ENCODE measurements at regions not wholly inside any gene's neighbourhood (a gene's known extent, or its start where the extent isn't known, plus 50 kb on each side); places are given as distances from the start of the nearest gene placed in this dataset.

DNA sequence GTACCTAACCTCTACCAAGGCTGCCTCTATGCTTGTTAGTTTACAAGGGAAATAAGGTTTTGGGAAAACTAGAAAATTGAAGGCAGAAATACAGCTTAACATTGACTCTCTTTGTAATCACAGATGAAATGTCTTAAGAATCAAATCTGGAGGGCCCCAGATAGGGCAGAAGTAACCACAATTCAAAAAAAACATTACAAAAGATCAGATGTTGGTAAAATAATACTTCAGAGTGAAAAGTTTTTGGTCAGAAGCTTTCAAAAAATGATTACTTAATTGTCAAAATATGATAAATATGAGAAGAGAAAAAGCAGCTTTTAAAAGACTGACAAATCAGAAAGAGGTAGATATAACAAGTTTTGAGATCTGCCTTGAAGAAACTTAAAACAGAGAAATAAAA, 425.1 kb upstream of the NECTIN3 start:
- Histone ChIP-seq H3K9me3 (ENCODE audit: control insufficient read depth, low read depth, low read length) (no peaks in the 10 kb centered on the region), H4K8ac (replicated peaks; ENCODE audit: insufficient read length, low read depth, low read length) (no peak overlapping the region), H3K4ac (ENCODE audit: low read depth, low read length) (no peak overlapping the region), H2BK12ac (ENCODE audit: insufficient read length, low read depth, low read length) (no peak overlapping the region), H4K20me1 (ENCODE audit: control insufficient read depth, insufficient read depth, insufficient read length) (no peaks in the 10 kb centered on the region), H3K79me2 (ENCODE audit: insufficient read depth, low read length) (no peaks in the 10 kb centered on the region), H2BK15ac (ENCODE audit: low read depth, low read length) (no peak overlapping the region), H3K56ac (ENCODE audit: insufficient read length, low read depth, low read length) (no peak overlapping the region), H3T11ph (ENCODE audit: low read length) (no peak overlapping the region), H3K27ac (ENCODE audit: insufficient read length, low read depth, low read length) (no peak overlapping the region), H4K91ac (ENCODE audit: insufficient read length, low read depth, low read length) (no peak overlapping the region), H3K79me1 (ENCODE audit: insufficient read depth, low read depth, low read length, poor library complexity, severe bottlenecking) (no peaks in the 10 kb centered on the region), H3K4me1 (ENCODE audit: insufficient read depth, low read length) (no peaks in the 10 kb centered on the region), H3K23me2 (ENCODE audit: insufficient read length, low read depth, low read length, poor library complexity, severe bottlenecking) (no peaks in the 10 kb centered on the region), H4K5ac (ENCODE audit: insufficient read length, low read depth, low read length) (no peak overlapping the region), H3K14ac (ENCODE audit: insufficient read depth, low read length) (no peak overlapping the region), H2AFZ (ENCODE audit: low read length) (no peak overlapping the region), H3K27me3 (ENCODE audit: insufficient read depth, low read length) (no peaks in the 10 kb centered on the region), H3K9ac (ENCODE audit: extremely low read depth, insufficient read length, low read length) (no peak overlapping the region), H3K23ac (ENCODE audit: insufficient read length, low read depth, low read length) (no peak overlapping the region), H3K18ac (ENCODE audit: insufficient read length, low read depth, low read length) (no peak overlapping the region), H3K4me2 (ENCODE audit: insufficient read depth, insufficient read length, low read length) (no peak overlapping the region), H2BK20ac (ENCODE audit: low read depth, low read length, poor library complexity, severe bottlenecking) (no peak overlapping the region), H2BK5ac (ENCODE audit: insufficient read length, low read length) (no peak overlapping the region), H2AK5ac (ENCODE audit: insufficient read length, low read length) (no peak overlapping the region), H2BK120ac (ENCODE audit: low read depth, low read length, poor library complexity, severe bottlenecking) (no peak overlapping the region)
- Mint-ChIP-seq H3K36me3 (ENCODE audit: insufficient read depth in 1 of 3, low read depth in 3 of 3) (peaks cover 5 to 13% (median 10%) of the 10 kb centered on the region in 3 experiments), H3K4me1 (peaks cover 0 to 4% of the 10 kb centered on the region in 2 experiments; a peak in 3 of 4 replicates), H3K27me3 (ENCODE audit: low read depth) (no peaks in the 10 kb centered on the region), H3K27ac (no peak overlapping the region), H3K9me3 (peaks cover 3 to 10% of the 10 kb centered on the region in 2 experiments; a peak in 3 of 5 replicates), H3K4me3 (no peak overlapping the region)
- DNase-seq = no peak
- TF ChIP-seq, protein P1, sequence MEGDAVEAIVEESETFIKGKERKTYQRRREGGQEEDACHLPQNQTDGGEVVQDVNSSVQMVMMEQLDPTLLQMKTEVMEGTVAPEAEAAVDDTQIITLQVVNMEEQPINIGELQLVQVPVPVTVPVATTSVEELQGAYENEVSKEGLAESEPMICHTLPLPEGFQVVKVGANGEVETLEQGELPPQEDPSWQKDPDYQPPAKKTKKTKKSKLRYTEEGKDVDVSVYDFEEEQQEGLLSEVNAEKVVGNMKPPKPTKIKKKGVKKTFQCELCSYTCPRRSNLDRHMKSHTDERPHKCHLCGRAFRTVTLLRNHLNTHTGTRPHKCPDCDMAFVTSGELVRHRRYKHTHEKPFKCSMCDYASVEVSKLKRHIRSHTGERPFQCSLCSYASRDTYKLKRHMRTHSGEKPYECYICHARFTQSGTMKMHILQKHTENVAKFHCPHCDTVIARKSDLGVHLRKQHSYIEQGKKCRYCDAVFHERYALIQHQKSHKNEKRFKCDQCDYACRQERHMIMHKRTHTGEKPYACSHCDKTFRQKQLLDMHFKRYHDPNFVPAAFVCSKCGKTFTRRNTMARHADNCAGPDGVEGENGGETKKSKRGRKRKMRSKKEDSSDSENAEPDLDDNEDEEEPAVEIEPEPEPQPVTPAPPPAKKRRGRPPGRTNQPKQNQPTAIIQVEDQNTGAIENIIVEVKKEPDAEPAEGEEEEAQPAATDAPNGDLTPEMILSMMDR (conservative IDR thresholded peaks at IDR 0.05) = no peak

All from H9 (cell line).